HFFc6 (cell line): ENCODE measurements at regions not wholly inside any gene's neighbourhood (a gene's known extent, or its start where the extent isn't known, plus 50 kb on each side); places are given as distances from the start of the nearest gene placed in this dataset.

Experiments used
- DNase-seq: peaks from one replicate; pipeline ENCODE4 v3.0.0-alpha.2; 2018
- H3K27ac Mint-ChIP-seq: 2 replicates; pipeline ENCODE4 v1.8.0; 2020; ENCODE audit warnings: mild to moderate bottlenecking, mixed read lengths
- H3K27me3 Mint-ChIP-seq: 2 replicates; pipeline ENCODE4 v1.8.0; 2021; ENCODE audit warnings: mild to moderate bottlenecking, moderate library complexity, mixed read lengths; ENCODE audit not compliant: insufficient read depth
- H3K36me3 Mint-ChIP-seq: 2 replicates; pipeline ENCODE4 v1.8.0; 2021; ENCODE audit warnings: low read depth, mixed read lengths
- H3K4me1 Mint-ChIP-seq: 2 replicates; pipeline ENCODE4 v1.8.0; 2020; ENCODE audit warnings: low read depth, mixed read lengths
- H3K4me3 Mint-ChIP-seq: 2 replicates; pipeline ENCODE4 v1.8.0; 2020; ENCODE audit warnings: mild to moderate bottlenecking, moderate library complexity, mixed read lengths
- H3K9me3 Mint-ChIP-seq: 2 replicates; pipeline ENCODE4 v1.8.0; 2020; ENCODE audit warnings: mild to moderate bottlenecking, mixed read lengths
- CTCF ChIP-seq: fragments of 200-600 bp; sonication (generic); IDR thresholded peaks from 2 replicates; pipeline ENCODE4 v1.5.0; 2021; ENCODE audit warnings: antibody characterized with exemption, mild to moderate bottlenecking

- peaks cover 7% of the 10 kb centered on the region for H3K9me3 Mint-ChIP-seq
- peak overlapping the region; percentile 1; the same call in 1 of the 2 replicates for H3K4me3 Mint-ChIP-seq
- no peak overlapping the region for H3K27ac Mint-ChIP-seq
- H3K27me3 Mint-ChIP-seq, result peaks cover 7% of the 10 kb centered on the region
- DNase-seq, result no peak
- peaks cover 74% of the 10 kb centered on the region for H3K4me1 Mint-ChIP-seq
- TF ChIP-seq CTCF, result no peak
- H3K36me3 Mint-ChIP-seq, result 0 out of 2 replicates have a peak, but pooled peaks cover 13% of the 10 kb centered on the region
These were observed 82.3 kb upstream of the SIMC1 start for GRCh38 chr5:176155922-176156359.

- H3K27ac Mint-ChIP-seq, result no peak overlapping the region
- DNase-seq, result peak; percentile 38
- H3K27me3 Mint-ChIP-seq, result peaks cover 10% of the 10 kb centered on the region; the same call in 1 of the 2 replicates
- 0 out of 2 replicates have a peak, but pooled peaks cover 13% of the 10 kb centered on the region for H3K36me3 Mint-ChIP-seq
- TF ChIP-seq CTCF, result no peak
- peaks cover 59% of the 10 kb centered on the region for H3K4me1 Mint-ChIP-seq
- peak overlapping the region; percentile 59; the same call in 1 of the 2 replicates for H3K4me3 Mint-ChIP-seq
- H3K9me3 Mint-ChIP-seq, result peaks cover 7% of the 10 kb centered on the region
These were observed 80.6 kb upstream of the SIMC1 start for GRCh38 chr5:176157656-176158055.

GRCh38 chr5:176161431-176161830 lies 76.8 kb upstream of the SIMC1 start:
- Mint-ChIP-seq H3K27me3 (peaks cover 18% of the 10 kb centered on the region), H3K4me1 (peaks cover 27% of the 10 kb centered on the region), H3K9me3 (peaks cover 7% of the 10 kb centered on the region), H3K36me3 (0 out of 2 replicates have a peak, but pooled peaks cover 13% of the 10 kb centered on the region), H3K27ac (no peak overlapping the region), H3K4me3 (no peak overlapping the region)
- no peak for DNase-seq
- TF ChIP-seq CTCF, result no peak

- Mint-ChIP-seq H3K4me3 (no peak overlapping the region), H3K4me1 (peaks cover 19% of the 10 kb centered on the region), H3K9me3 (peaks cover 7% of the 10 kb centered on the region), H3K27ac (no peak overlapping the region), H3K36me3 (0 out of 2 replicates have a peak, but pooled peaks cover 13% of the 10 kb centered on the region), H3K27me3 (peaks cover 19% of the 10 kb centered on the region)
- TF ChIP-seq CTCF, result no peak
- DNase-seq, result no peak
These were observed 76.0 kb upstream of the SIMC1 start for GRCh38 chr5:176162198-176162597.

DNA sequence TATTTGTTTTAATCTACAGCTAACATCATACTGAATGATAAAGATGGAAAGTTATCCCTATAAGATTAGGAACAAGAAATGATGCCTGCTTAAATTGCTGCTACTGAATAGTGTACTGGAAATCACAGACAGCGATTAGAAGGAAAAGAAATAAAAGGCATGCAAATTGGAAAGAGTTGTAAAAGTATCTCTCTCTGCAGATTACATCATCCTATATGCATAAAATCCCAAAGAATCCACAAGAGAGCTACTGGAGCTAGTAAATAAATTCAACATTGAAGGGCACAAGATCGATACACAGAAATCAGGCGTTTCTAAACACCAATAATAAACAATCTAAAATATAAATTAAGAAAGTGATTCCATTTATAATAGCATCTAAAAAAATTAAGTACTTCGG lies 75.3 kb upstream of the SIMC1 start:
- Mint-ChIP-seq H3K36me3 (0 out of 2 replicates have a peak, but pooled peaks cover 13% of the 10 kb centered on the region), H3K27me3 (peaks cover 17% of the 10 kb centered on the region), H3K4me3 (no peak overlapping the region), H3K27ac (no peak overlapping the region), H3K4me1 (peaks cover 12% of the 10 kb centered on the region), H3K9me3 (peaks cover 7% of the 10 kb centered on the region)
- no peak for DNase-seq
- no peak for TF ChIP-seq CTCF
